Mucosa of descending colon (tissue), 3 donors: ENCODE measurements at regions not wholly inside any gene's neighbourhood (a gene's known extent, or its start where the extent isn't known, plus 50 kb on each side); places are given as distances from the start of the nearest gene placed in this dataset.

Experiments
- ATAC-seq: fragments of 200-7000 bp; cut with Tn5 transposase; one replicate; pipeline ENCODE4 v1.9.1; 2020; ENCODE audit warnings: mild to moderate bottlenecking, moderate library complexity
- DNase-seq, 3 donors: peaks; one replicate each; pipeline ENCODE4 v3.0.0-alpha.2; 2020
- H3K36me3 ChIP-seq: fragments of 200-600 bp; one replicate; pipeline ENCODE4 v1.8.0; 2021; ENCODE audit warnings: low read depth, mild to moderate bottlenecking
- H3K4me1 ChIP-seq: fragments of 200-600 bp; one replicate; pipeline ENCODE4 v1.8.0; 2021; ENCODE audit warnings: low read depth, mild to moderate bottlenecking
- H3K4me3 ChIP-seq: fragments of 200-600 bp; one replicate; pipeline ENCODE4 v1.8.0; 2021; ENCODE audit warnings: mild to moderate bottlenecking
- H3K9me3 ChIP-seq: fragments of 200-600 bp; one replicate; pipeline ENCODE4 v1.8.0; 2021; ENCODE audit warnings: mild to moderate bottlenecking
- intact Hi-C, 2 donors: fragments of 100-400 bp; cut with DNase I in 1 of 2; cut with micrococcal nuclease in 1 of 2; formaldehyde crosslinking; loops; one replicate each; pipeline versions ENCODE4 v1.11.0 to v1.11.1; 2022; cut with DNase I, micrococcal nuclease
- TF ChIP-seq, protein P1 (sequence below): fragments of 200-600 bp; IDR thresholded peaks from one replicate; pipeline ENCODE4 v1.8.0; 2022; ENCODE audit warnings: antibody characterized with exemption, mild to moderate bottlenecking
- donor health status: DM: no; HTN: no; CAD: no; lungs with moderate emphysema.
- donor health status: DM: no; HTN: no; CAD: no.
- donor health status: DM: no; HTN: yes; CAD: no.

DNA sequence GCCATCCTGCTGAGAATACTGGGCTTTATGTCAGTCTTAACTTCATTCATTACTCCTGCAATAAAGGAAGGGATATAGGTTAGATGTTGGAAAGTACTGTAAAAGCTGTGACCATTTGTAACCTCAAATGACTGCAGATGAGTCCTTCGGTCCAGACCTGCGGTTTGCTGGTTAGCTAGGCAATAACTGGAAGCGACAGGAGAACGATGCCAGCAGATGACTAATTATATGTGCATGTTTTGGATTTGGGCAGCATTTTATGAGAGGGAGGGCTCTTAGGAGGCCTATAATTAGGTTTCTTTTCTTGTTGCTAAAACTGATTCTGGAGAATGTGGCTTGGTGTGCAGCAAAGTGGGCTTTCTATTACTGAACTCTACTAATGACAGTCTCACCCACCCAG lies 205.6 kb downstream of the TMEM182 start:
- no peaks in the 10 kb centered on the region for H3K36me3 ChIP-seq
- TF ChIP-seq, protein P1, sequence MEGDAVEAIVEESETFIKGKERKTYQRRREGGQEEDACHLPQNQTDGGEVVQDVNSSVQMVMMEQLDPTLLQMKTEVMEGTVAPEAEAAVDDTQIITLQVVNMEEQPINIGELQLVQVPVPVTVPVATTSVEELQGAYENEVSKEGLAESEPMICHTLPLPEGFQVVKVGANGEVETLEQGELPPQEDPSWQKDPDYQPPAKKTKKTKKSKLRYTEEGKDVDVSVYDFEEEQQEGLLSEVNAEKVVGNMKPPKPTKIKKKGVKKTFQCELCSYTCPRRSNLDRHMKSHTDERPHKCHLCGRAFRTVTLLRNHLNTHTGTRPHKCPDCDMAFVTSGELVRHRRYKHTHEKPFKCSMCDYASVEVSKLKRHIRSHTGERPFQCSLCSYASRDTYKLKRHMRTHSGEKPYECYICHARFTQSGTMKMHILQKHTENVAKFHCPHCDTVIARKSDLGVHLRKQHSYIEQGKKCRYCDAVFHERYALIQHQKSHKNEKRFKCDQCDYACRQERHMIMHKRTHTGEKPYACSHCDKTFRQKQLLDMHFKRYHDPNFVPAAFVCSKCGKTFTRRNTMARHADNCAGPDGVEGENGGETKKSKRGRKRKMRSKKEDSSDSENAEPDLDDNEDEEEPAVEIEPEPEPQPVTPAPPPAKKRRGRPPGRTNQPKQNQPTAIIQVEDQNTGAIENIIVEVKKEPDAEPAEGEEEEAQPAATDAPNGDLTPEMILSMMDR = no peak
- ATAC-seq (no peak), DNase-seq (no peak)
- H3K9me3 ChIP-seq = no peaks in the 10 kb centered on the region
- no peaks in the 10 kb centered on the region for H3K4me1 ChIP-seq
- intact Hi-C loops = no loop called here
- H3K4me3 ChIP-seq = no peak overlapping the region

DNA sequence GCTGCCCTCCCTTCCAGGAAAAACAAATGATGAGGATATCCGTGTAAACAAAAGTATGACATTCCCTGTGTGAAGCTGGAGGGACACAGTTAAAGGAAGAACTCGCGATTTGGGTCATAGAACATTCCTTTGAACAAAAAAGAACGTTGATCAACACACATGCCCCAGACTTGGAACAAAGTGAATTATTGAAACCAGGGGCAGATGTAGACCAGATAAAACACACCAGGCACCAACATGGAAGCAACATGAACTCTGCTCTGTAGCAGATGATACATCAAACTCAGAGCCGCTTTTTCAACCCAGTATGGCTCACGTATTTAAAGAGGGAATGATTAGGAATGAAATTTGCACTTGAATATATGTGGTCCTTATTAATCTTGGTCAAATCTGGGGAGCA lies 206.5 kb downstream of the TMEM182 start:
- DNase-seq (no peak), ATAC-seq (no peak)
- no peak overlapping the region for H3K4me3 ChIP-seq
- no peaks in the 10 kb centered on the region for H3K36me3 ChIP-seq
- H3K4me1 ChIP-seq = no peaks in the 10 kb centered on the region
- H3K9me3 ChIP-seq = no peaks in the 10 kb centered on the region
- intact Hi-C loops = no loop called here
- TF ChIP-seq, protein P1 = no peak

DNA sequence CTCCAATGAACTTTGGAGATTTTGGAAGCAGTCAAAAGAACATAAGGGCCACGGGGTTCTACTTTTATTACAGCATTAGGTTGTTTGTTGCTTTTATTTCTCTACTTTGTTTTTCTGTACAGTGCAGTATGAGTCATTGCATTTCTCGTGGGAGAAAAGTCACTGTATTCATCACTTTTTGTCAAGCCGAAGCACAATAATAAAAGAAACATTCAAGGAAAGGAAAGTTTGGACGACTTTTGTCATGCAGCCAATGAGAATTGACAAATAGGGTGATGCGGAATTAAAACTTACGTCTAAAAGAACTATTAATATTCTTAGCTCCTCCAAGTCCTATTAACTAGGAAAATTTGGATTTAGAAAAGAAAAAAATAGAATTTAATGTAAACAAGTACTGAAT lies 209.9 kb downstream of the TMEM182 start:
- no peaks in the 10 kb centered on the region for H3K36me3 ChIP-seq
- DNase-seq (no peak), ATAC-seq (no peak)
- no peaks in the 10 kb centered on the region for H3K9me3 ChIP-seq
- intact Hi-C loops = no loop called here
- H3K4me1 ChIP-seq = no peaks in the 10 kb centered on the region
- H3K4me3 ChIP-seq = no peak overlapping the region
- TF ChIP-seq, protein P1 = no peak

DNA sequence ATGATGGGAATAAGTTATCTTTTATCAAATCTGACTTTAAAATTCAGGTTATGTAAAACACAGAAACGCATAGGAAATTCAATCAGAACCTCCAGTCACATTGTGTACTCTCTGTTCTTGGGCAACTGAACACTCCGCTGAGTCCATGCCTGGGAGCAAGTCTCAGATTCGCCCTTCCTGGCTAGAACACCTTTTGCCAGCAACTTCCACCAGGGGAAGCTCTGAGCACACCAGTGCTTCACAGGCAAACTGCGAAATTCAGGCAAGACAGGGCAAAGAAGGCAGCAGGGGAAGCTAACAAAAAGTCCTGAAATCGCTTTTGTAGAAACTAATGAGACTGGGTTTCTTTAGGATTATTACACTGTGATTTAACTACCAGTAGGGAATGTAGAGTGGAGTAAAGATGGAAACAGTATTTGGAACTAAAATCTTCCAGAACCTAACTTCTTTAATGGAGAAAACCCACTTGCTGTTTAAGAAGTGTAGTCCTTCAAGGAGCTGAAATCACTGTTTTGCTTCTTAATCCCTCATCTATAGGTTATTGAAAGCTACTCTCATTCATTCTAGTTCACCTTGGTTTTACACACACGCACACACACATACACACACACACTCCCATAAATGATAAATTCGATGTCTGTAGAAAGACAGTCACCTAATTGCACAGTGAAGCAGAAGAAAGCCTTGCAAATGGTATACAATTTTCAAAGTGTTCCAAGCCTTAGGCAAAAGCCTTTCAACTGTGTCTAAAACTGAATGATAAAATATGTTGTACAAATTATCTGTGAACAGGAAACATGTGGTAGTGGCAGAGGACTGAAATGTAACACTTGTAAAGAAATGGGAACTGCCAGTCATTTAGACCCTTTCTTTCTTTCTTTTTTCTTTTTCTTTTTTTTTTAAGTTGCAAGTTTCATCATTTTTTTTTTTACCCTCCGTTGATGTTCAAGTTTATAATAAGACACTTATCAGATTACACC lies 214.5 kb downstream of the TMEM182 start:
- Histone ChIP-seq H3K9me3 (no peaks in the 10 kb centered on the region), H3K4me1 (no peaks in the 10 kb centered on the region), H3K4me3 (no peak overlapping the region), H3K36me3 (no peaks in the 10 kb centered on the region)
- DNase-seq (peak in 2 of 3 donors; percentile 39 to 49), ATAC-seq (peak; percentile 66)
- intact Hi-C loops = no loop called here
- TF ChIP-seq, protein P1 = no peak

DNA sequence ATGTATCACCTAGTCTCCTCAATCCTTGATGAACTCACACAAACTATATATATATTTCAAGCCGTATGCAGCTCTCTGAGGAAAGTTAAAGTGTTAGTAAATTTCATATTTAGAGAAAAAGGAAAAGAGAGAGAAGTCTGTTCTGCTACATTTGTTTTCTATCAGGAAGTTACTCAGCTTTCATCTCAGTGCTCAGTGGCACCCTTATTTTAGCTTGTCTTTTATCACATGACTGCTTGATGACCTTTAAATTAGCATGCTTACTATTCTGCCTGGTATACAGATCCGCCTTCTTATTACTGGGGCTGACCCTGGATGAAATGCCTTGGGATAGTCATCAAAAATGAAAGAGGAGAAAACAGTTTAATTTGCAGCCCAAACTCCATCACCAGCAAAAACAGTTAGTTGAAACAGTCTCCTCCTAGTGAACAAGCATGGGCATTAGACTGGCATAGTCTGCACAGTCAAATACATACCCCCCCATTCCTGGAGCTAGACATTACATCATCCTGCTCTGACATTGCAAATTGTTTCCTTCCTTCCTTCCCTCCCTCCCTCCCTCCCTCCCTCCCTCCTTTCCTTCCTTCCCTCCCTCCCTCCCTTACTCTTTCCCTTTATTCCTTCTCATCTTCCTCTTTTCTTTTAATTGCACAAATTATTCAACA lies 215.7 kb downstream of the TMEM182 start:
- ATAC-seq (no peak), DNase-seq (no peak)
- Histone ChIP-seq H3K4me1 (no peaks in the 10 kb centered on the region), H3K9me3 (no peaks in the 10 kb centered on the region), H3K36me3 (no peaks in the 10 kb centered on the region), H3K4me3 (no peak overlapping the region)
- TF ChIP-seq, protein P1 = no peak
- intact Hi-C loops = no loop called here
